ENCODE measurements at regions not wholly inside any gene's neighbourhood (a gene's known extent, or its start where the extent isn't known, plus 50 kb on each side); places are given as distances from the start of the nearest gene placed in this dataset.

DNA sequence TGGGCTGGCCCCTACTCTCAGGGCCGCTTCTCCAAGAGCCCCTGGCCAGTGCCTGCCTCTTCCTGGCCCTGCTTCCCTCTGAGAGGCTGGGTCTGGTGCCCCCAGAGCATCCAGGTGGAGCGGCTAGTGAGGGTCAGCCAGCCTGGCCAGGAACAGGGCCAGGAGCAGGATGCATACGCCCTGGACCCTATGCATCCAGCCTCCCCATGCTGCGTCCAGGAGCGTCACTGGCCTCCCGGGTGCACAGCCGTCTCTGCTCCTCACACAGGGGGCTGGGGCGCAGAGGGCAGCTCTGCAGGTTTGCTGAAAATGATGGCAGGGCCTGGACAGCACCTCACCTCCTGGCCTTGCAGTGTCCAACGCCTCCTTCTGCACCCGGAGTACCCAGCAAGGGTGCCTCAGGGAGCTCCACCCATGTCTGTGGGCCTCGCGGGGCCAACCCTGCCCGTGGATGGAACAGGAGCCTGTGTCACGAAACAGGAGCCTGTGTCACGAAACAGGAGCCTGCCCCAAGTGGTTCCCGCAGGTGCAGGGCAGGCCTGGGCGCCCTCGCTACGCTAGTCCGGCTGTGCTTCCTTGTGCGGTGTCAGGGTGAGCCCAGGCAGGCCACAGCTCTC, 246.2 kb upstream of the PPP2R2D start:
- H4K20me1 ChIP-seq (ENCODE audit: control insufficient read depth, insufficient read depth, low read depth, low read length) = no peaks in the 10 kb centered on the region
- H3K4me1 ChIP-seq (ENCODE audit: control insufficient read depth, low read length) = no peaks in the 10 kb centered on the region
- no peak for TF ChIP-seq EZH2phosphoT487 (IDR thresholded peaks at IDR 0.05; ENCODE audit: borderline replicate concordance, low read length)
- TF ChIP-seq, protein P1, sequence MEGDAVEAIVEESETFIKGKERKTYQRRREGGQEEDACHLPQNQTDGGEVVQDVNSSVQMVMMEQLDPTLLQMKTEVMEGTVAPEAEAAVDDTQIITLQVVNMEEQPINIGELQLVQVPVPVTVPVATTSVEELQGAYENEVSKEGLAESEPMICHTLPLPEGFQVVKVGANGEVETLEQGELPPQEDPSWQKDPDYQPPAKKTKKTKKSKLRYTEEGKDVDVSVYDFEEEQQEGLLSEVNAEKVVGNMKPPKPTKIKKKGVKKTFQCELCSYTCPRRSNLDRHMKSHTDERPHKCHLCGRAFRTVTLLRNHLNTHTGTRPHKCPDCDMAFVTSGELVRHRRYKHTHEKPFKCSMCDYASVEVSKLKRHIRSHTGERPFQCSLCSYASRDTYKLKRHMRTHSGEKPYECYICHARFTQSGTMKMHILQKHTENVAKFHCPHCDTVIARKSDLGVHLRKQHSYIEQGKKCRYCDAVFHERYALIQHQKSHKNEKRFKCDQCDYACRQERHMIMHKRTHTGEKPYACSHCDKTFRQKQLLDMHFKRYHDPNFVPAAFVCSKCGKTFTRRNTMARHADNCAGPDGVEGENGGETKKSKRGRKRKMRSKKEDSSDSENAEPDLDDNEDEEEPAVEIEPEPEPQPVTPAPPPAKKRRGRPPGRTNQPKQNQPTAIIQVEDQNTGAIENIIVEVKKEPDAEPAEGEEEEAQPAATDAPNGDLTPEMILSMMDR (IDR thresholded peaks at IDR 0.05; ENCODE audit: low read depth, low read length, poor library complexity, severe bottlenecking) = no peak
- no peaks in the 10 kb centered on the region for H3F3A ChIP-seq (ENCODE audit: control insufficient read depth, insufficient read depth)
- H3K9me3 ChIP-seq (ENCODE audit: control insufficient read depth, insufficient read depth, low read length) = no peaks in the 10 kb centered on the region
- no peak overlapping the region for H3K4me2 ChIP-seq (ENCODE audit: low read length)
- no peak overlapping the region for H3K27ac ChIP-seq (ENCODE audit: low read depth, low read length)
- H3K36me3 ChIP-seq (ENCODE audit: control insufficient read depth, low read length) = no peaks in the 10 kb centered on the region
- H3K27me3 ChIP-seq (ENCODE audit: control insufficient read depth, low read length) = no peaks in the 10 kb centered on the region
- no peaks in the 10 kb centered on the region for H3K9me2 ChIP-seq (replicated peaks; ENCODE audit: control insufficient read depth, low read length)
- H3K79me2 ChIP-seq (ENCODE audit: control insufficient read depth, low read length) = no peaks in the 10 kb centered on the region
- no peak overlapping the region for H3K4me3 ChIP-seq (ENCODE audit: low read length)

DNA sequence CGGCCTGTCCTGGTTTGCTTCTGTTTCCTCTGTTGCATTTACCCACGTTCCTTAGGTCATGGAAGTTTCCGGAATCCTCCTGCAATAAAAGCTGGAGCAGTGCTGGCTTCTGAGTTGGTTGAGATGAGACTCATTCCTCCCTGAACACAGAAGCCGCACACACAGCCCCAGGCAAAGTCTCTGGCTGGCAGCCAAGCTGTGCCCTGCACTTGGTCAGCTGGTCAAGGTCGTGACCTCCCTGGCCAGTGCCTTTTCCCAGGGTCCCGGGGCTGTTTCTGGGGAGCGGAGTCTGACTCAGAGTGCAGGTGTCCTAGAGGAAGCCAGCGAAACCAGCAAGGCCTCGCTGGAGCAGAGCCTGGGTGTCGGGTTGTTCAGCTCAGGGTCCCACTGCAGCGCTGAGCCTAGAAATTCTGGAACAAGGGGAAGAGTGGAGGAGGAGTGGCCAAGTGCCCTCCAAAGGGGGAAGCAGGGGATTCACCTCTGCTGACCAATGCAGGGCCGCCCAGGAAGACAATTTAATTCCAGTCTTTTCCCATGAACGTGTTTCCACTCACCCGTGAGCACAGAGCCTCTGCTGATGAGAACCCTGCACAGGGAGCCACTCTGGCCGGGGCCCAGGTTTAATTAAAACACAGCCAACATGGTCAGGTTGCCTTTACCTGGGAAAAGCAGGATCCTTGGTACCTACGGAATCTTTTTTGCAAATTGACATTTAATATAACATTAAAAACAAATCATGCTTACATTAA, 245.5 kb upstream of the PPP2R2D start:
- H3K4me1 ChIP-seq (ENCODE audit: control insufficient read depth, low read length) = no peaks in the 10 kb centered on the region
- H3K4me2 ChIP-seq (ENCODE audit: low read length) = no peak overlapping the region
- H3K9me2 ChIP-seq (replicated peaks; ENCODE audit: control insufficient read depth, low read length) = no peaks in the 10 kb centered on the region
- no peak overlapping the region for H3K27ac ChIP-seq (ENCODE audit: low read depth, low read length)
- no peaks in the 10 kb centered on the region for H3K27me3 ChIP-seq (ENCODE audit: control insufficient read depth, low read length)
- no peaks in the 10 kb centered on the region for H3K9me3 ChIP-seq (ENCODE audit: control insufficient read depth, insufficient read depth, low read length)
- no peaks in the 10 kb centered on the region for H3F3A ChIP-seq (ENCODE audit: control insufficient read depth, insufficient read depth)
- no peaks in the 10 kb centered on the region for H3K36me3 ChIP-seq (ENCODE audit: control insufficient read depth, low read length)
- no peaks in the 10 kb centered on the region for H4K20me1 ChIP-seq (ENCODE audit: control insufficient read depth, insufficient read depth, low read depth, low read length)
- TF ChIP-seq, protein P1 (IDR thresholded peaks at IDR 0.05; ENCODE audit: low read depth, low read length, poor library complexity, severe bottlenecking) = no peak
- no peak for TF ChIP-seq EZH2phosphoT487 (IDR thresholded peaks at IDR 0.05; ENCODE audit: borderline replicate concordance, low read length)
- H3K79me2 ChIP-seq (ENCODE audit: control insufficient read depth, low read length) = no peaks in the 10 kb centered on the region
- H3K4me3 ChIP-seq (ENCODE audit: low read length) = no peak overlapping the region

DNA sequence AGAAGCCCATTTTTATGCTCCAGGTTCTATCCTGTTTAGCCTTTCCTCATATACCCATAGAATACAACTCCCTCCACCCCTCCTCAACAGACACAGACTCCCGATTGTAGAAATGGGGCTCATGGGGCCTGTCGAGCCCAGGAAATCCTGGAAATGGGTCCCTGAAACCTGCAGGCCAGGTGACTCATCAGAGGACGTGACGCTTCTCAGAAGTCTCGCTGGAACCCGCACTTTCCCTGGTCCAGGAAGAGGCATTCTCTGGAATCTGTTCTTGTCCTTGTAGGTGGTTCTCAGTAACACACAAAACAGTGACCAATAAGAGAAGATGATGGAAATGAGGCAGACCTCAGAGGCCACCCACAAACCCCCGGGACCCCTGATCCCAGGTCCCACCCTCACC, 244.8 kb upstream of the PPP2R2D start:
- TF ChIP-seq EZH2phosphoT487 (IDR thresholded peaks at IDR 0.05; ENCODE audit: borderline replicate concordance, low read length) = no peak
- TF ChIP-seq, protein P1 (IDR thresholded peaks at IDR 0.05; ENCODE audit: low read depth, low read length, poor library complexity, severe bottlenecking) = no peak
- no peaks in the 10 kb centered on the region for H4K20me1 ChIP-seq (ENCODE audit: control insufficient read depth, insufficient read depth, low read depth, low read length)
- no peaks in the 10 kb centered on the region for H3K36me3 ChIP-seq (ENCODE audit: control insufficient read depth, low read length)
- H3K27me3 ChIP-seq (ENCODE audit: control insufficient read depth, low read length) = no peaks in the 10 kb centered on the region
- H3K4me2 ChIP-seq (ENCODE audit: low read length) = no peak overlapping the region
- H3K9me2 ChIP-seq (replicated peaks; ENCODE audit: control insufficient read depth, low read length) = no peaks in the 10 kb centered on the region
- no peak overlapping the region for H3K4me3 ChIP-seq (ENCODE audit: low read length)
- no peaks in the 10 kb centered on the region for H3K9me3 ChIP-seq (ENCODE audit: control insufficient read depth, insufficient read depth, low read length)
- H3K79me2 ChIP-seq (ENCODE audit: control insufficient read depth, low read length) = no peaks in the 10 kb centered on the region
- H3F3A ChIP-seq (ENCODE audit: control insufficient read depth, insufficient read depth) = no peaks in the 10 kb centered on the region
- no peak overlapping the region for H3K27ac ChIP-seq (ENCODE audit: low read depth, low read length)
- no peaks in the 10 kb centered on the region for H3K4me1 ChIP-seq (ENCODE audit: control insufficient read depth, low read length)

Data from DOHH2 (cell line).